GM12873 (cell line): ENCODE measurements at regions not wholly inside any gene's neighbourhood (a gene's known extent, or its start where the extent isn't known, plus 50 kb on each side); places are given as distances from the start of the nearest gene placed in this dataset.

Experiments
- TF ChIP-seq, protein P1 (sequence below): IDR thresholded peaks from 2 replicates; pipeline ENCODE4 v1.5.1; 2012; ENCODE audit warnings: low read depth, mild to moderate bottlenecking, moderate library complexity, low read length, control low read depth; ENCODE audit not compliant: insufficient read depth; ENCODE audit errors: missing control alignments

DNA sequence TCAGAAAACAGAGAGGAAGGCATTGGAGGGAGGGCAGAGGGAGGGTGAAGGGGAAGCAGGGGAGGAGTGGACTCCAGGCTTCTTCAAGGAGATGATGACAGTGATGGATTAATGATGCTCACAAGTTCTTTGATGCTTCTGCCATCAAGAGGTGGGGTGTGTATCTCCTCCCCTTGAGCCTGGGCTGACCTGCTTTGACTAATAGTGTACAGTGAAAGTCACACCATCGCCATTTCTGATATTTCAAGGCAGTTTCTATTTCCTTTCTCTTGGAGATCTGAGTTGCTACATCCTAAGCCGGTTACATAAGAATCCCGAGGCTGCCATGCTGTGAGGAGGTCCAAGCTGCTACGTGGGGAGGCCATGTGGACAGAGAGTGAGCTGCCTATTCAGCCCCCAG lies 312.5 kb downstream of the MAF start:
- TF ChIP-seq, protein P1, sequence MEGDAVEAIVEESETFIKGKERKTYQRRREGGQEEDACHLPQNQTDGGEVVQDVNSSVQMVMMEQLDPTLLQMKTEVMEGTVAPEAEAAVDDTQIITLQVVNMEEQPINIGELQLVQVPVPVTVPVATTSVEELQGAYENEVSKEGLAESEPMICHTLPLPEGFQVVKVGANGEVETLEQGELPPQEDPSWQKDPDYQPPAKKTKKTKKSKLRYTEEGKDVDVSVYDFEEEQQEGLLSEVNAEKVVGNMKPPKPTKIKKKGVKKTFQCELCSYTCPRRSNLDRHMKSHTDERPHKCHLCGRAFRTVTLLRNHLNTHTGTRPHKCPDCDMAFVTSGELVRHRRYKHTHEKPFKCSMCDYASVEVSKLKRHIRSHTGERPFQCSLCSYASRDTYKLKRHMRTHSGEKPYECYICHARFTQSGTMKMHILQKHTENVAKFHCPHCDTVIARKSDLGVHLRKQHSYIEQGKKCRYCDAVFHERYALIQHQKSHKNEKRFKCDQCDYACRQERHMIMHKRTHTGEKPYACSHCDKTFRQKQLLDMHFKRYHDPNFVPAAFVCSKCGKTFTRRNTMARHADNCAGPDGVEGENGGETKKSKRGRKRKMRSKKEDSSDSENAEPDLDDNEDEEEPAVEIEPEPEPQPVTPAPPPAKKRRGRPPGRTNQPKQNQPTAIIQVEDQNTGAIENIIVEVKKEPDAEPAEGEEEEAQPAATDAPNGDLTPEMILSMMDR = no peak

DNA sequence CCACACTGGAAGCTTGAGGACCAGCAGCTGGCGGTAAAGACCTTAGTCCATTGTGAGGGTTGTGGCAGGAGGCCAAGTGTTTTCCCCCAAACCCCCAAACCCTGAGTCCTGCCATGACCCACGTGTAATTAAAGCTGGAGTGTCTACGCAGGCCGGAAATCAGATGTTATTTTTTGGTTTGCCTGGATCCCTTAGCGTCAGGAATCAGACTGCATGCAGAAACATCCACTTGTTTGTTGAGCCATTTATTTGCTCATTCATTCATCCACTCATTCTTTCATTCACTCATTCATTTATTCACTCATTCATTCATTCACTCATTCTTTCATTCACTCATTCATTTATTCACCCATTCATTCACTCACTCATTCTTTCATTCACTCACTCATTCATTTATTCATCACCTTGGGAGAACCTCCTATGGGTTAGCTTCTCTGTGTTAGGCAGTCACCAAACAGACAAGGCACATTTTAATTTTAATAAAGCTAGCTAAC lies 313.1 kb downstream of the MAF start:
- TF ChIP-seq, protein P1 = no peak

DNA sequence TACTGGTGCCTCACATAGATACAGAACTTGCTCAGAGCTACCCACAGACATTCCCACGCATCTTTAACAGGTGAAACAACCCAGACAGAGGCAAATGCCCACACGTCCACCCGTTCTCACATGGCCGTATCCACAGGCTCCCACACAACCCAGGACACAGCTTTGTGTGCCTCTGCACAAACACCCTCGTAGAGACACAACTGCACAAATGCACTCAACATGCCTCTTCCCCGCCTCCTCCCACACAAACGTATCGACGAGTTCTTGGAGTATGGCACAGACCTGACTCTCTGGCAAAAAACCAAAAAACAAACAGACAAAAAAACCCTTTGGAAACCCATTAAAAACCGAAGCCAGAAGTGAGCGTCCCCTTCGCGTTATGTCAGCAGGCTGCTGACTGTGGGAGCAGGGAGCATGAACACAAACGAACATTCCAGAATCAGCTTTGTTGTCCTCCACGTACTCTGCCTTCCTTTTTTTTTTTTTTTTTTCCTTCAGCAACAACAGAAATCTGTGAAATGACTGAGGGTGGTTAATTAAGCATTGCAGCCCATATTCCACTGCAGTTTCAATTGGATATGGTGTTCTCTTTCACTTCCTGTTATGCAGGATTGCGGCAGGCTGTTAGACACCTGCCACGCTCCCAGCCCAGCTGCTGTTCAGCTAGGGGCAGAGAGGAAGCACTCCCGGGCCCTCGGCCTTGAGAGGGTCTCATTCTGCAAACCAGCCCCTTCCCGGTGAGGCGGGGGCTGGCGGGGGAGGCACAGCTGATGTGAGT lies 313.7 kb downstream of the MAF start:
- TF ChIP-seq, protein P1 = no peak

DNA sequence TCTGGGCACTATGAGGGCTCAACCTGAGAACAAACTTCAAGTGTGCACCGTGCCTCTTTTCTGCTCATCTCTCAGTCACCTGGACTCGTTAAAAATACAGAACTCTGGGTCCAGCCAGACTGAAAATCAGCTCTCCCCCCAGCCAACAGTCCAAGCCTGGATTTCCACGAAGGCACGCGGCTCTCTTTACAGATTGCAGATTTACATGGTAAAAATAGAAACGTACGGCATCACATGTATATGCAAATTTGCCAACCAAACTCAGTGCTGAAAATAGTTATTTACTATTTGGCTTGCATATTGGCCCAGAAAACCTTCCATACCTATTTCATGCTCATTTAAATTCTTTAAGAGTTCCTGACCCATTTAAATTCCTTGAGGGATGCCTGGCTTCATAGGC lies 315.8 kb downstream of the MAF start:
- TF ChIP-seq, protein P1 = no peak

DNA sequence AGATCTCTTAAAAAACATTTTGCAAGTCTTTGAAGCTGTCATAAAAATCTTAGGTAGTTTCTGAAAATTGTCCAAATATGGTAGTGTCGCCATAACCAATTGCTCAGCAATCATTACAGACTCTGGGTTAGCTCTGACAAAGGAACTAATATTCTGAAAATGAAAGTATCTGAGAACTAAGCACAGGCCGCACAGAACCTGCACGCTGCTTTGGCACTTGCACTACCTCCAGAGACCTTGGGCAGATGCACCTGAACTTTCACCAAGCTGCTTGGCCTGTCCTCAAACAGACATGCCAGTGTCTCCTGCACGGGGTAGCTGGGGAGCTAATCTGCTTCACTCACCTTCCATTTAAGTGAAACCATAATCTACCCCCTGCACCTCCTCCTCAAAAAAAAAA lies 317.0 kb downstream of the MAF start:
- TF ChIP-seq, protein P1 = no peak

DNA sequence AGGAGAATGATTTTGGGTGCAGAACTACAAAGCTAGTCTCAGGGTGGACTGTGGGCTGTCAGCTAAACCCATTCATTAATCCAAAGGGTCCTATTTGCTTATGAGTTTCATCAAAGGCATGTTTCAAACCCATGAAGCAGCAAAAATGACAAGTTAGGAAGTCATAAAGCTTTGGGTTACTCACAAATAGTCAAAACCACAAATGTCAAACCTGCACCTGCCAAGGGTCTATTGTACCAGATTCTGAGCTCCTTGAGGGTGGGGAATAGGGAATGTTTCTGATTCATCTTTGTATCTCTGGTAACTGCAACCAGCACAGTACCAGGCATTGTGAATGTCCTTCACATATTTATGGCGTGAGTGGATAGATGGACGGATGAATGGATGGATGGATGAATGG lies 317.7 kb downstream of the MAF start:
- TF ChIP-seq, protein P1 = no peak

DNA sequence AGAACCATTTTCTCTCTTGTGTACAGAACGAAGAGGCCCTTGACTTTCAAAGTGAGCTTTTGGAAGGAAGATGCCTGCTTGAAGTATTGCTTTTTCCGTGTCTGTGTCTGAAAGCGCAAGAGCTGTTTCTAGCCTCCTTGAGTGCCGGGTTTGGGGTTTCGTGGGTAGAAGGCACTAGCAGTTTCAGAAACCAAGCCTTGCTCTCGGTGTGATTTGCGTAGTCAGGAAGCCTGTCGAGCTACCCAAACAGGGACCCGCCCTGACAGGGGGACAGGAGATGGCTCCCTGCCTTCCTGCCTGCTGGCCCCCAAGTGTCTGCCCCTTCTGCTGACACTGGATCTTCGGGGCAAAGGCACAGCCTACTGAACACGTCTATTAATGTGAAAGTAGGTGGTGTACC lies 322.0 kb downstream of the MAF start:
- TF ChIP-seq, protein P1 = no peak

DNA sequence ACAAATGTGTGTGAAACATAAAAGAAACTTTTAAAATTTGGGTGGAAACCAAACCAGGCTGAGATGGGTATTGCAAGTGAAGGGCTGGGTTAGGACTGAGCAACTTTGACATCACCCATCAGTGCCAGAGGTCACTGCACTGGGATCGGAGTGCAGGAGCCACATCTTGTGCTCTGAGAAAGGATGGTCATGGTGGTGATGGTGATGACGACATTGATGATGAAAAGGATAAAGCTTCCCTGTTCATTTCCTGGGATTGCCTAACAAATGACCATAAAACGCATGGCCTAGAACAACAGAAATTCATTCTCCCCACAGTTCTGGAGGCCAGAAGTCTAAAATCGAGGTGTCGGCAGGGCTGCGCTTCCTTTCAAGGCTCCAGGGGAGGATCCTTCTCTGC lies 324.0 kb downstream of the MAF start:
- TF ChIP-seq, protein P1 = no peak
